HCT116 (cell line): ENCODE measurements at regions not wholly inside any gene's neighbourhood (a gene's known extent, or its start where the extent isn't known, plus 50 kb on each side); places are given as distances from the start of the nearest gene placed in this dataset.

Experiments
- CEBPB ChIP-seq: IDR thresholded peaks from 2 replicates; pipeline ENCODE4 v1.6.1; 2012; ENCODE audit warnings: low read depth
- EZH2phosphoT487 ChIP-seq: fragments of 200-600 bp; IDR thresholded peaks from 2 replicates; pipeline ENCODE4 v1.6.1; 2018; ENCODE audit warnings: antibody characterized with exemption, borderline replicate concordance
- RAD21 ChIP-seq: IDR thresholded peaks from 2 replicates; pipeline ENCODE4 v1.6.1; 2012; ENCODE audit warnings: low read depth, mild to moderate bottlenecking
- TF ChIP-seq, protein P1 (sequence below), 3 experiments: fragments of 200-600 bp in 1 of 3; sonication (generic) in 1 of 3; IDR thresholded peaks in 2 of 3; conservative IDR thresholded peaks in 1 of 3; 2 replicates each; pipeline ENCODE4 v1.5.1; 2012 to 2017; ENCODE audit warnings: low read depth in 2 of 3, low read length in 2 of 3, antibody characterized with exemption in 1 of 3, borderline replicate concordance in 1 of 3, control low read depth in 1 of 3, mild to moderate bottlenecking in 1 of 3, mixed read lengths in 1 of 3, mixed run types in 1 of 3, moderate library complexity in 1 of 3; ENCODE audit not compliant: insufficient read depth in 1 of 3

DNA sequence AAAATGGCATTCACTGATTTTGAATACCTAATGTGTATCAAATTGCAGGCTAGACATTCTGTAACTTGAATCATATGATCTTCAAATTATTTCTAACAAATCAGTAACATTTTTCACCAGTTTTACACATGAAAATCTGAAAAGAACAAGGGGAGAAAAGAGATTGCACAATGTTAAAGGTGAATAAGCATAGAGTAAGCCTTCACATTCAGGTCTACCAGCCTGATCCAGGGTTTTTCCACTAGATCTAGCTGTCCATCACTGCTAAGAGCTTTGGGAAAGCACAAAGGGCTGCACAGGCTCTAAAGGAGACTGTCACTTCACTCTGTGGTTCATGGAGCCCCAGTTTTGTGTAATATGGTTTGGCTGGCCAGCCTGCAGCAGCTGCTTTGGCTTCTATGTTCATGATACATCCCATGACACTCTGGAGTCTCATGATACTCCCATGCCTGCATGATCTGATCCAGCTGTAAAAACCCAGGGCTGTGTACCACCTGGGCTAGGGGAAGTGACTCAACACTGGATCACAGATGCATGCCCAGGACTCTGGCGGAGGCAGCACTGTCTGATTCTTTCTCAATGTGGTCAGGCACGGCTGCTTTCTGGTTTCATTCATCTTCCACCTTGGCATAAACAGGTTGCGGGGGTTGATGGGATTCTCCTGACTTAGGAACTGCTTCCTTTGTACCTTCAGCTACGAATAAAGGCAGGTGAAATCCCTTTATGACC is 859.7 kb downstream of the GALC start:
- no peak for TF ChIP-seq CEBPB
- TF ChIP-seq, protein P1, sequence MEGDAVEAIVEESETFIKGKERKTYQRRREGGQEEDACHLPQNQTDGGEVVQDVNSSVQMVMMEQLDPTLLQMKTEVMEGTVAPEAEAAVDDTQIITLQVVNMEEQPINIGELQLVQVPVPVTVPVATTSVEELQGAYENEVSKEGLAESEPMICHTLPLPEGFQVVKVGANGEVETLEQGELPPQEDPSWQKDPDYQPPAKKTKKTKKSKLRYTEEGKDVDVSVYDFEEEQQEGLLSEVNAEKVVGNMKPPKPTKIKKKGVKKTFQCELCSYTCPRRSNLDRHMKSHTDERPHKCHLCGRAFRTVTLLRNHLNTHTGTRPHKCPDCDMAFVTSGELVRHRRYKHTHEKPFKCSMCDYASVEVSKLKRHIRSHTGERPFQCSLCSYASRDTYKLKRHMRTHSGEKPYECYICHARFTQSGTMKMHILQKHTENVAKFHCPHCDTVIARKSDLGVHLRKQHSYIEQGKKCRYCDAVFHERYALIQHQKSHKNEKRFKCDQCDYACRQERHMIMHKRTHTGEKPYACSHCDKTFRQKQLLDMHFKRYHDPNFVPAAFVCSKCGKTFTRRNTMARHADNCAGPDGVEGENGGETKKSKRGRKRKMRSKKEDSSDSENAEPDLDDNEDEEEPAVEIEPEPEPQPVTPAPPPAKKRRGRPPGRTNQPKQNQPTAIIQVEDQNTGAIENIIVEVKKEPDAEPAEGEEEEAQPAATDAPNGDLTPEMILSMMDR (IDR thresholded peaks at IDR 0.05 in 2 of 3, conservative IDR thresholded peaks at IDR 0.05 in 1 of 3; ENCODE audit: borderline replicate concordance in 1 of 3, insufficient read depth in 1 of 3, low read depth in 2 of 3, low read length in 2 of 3), result no peak
- TF ChIP-seq EZH2phosphoT487, result no peak
- TF ChIP-seq RAD21, result no peak
